SHP77 treated with DMSO at 0.1 percent for 48 hours (cell line): ENCODE measurements at regions not wholly inside any gene's neighbourhood (a gene's known extent, or its start where the extent isn't known, plus 50 kb on each side); places are given as distances from the start of the nearest gene placed in this dataset.
"Not testable (repeated sequence)": the region's sequence is repeated elsewhere in the genome, so short reads cannot be mapped to it uniquely, and the experiment has no call there.

ENCODE experiments used
- DNase-seq: peaks from one replicate; lab custom pipeline; 2025; lab: John Stamatoyannopoulos, UW

DNA sequence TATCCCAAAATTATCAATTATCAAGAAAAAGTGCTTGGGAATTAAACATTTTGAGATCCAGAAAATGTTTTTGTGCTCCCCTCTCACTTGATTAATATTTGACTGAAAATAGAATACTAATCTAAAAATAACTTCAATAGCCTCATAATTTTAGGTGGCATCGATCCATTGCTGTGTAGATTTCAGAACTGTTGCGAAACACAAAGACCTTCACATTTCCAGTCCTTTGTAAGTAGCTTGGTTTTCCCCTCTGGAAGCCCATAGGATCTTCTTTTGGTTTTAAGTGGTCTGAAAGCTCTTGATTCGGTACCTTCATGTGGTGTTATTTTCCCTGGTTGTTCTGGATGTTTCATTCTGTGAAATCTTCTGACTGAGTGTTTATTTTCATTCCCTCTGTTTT is 176.5 kb downstream of the NUFIP1 start:
- DNase-seq = no peak

DNA sequence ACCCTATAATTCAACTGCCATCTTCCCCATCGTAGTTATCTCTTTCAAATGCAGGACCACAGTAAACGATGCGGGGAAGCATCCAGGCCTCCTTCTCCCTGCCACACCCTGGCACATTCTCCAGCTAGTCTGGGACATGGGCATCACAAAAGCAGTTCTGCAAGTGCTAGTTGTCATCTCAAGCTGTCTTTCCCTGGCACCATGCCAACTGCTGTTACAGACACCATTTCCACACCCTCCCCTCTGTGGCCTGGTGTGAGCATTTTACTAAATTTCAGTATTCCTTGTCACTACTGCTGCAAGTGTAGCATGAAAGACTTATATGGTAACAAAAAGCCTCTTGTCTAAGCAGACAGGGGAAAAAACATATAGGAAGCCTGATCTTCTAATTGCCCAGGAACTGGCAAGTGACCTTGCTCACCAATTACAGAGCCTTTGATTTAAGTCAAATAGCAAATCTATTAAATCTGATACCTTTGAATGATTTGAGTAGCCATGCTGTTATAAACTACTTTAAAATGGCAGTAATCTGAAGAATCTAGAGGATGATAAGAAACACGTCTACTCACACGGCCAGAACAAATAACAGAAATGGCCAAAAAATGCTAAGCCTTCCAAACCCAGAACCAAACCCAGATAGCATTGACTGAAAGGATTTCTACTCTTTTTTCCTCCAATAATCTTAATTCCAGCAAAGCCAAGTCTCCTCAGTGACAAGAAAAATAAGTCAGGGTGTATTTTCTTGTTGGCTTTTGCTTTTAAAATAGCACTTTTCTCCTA is 179.0 kb downstream of the NUFIP1 start:
- DNase-seq = no peak

DNA sequence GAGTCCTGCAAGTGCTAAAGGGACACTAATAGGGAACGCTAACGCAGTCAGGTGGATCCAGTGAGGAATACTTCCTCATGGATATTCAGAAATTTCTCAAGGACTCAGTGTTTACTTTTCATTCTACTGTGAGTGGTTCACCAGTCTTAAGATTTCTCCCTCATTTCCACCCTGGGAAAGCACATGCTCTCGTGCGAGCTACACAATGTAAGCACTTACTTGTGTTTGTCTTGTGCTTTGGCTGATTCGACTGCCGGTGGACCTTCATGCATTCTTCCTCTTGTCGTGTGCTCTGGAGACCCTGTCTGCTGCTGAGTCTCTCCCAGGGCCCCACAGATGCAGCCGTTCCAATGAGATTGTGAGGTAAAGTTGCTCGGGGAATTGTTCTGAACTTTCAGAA is 180.1 kb downstream of the NUFIP1 start:
- no peak for DNase-seq

DNA sequence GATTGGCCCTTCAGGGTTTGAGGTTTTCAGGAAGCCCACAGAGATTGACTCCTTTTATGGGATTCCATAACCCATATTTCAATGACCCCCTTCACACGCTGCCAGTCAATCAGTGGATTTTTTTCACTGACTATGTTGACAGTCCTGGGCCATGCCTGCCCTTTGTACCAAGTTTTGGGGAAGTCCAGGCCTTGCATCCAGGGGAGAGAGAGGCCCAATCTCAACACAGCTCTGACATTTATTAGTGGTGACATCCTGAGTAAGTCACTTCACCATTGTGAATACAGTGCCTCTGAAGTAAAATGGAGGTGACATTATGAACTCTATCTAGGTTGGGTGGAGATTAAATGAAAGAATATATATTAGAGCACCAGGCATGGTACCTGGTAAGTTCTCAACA is 181.1 kb downstream of the NUFIP1 start:
- DNase-seq = no peak

DNA sequence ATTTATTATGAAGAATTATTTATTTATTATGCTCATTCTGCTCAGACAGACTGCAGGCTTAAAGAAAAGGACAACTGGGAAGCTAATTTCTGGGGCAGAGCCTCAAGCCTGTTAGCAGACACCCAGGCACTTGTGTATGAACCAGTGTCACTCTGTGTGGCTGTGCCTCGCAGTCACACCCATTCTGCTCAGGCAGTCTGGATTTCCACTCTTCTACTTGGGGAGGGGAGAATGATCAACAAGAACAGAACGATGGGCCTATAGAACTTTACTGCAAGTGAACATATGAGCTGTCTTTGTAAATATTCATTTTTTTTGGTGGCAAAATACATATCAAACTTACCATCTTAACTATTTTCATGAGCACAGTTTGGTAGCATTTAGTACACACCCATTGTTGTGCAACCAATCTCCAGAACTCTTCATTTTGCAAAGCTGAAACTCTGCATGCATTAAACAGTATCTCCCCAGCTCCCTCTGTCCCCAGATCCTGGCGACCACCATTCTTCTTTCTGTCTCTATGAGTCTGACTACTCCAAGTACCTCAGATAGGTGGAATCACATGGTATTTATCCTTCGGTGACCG is 181.7 kb downstream of the NUFIP1 start:
- DNase-seq = no peak

DNA sequence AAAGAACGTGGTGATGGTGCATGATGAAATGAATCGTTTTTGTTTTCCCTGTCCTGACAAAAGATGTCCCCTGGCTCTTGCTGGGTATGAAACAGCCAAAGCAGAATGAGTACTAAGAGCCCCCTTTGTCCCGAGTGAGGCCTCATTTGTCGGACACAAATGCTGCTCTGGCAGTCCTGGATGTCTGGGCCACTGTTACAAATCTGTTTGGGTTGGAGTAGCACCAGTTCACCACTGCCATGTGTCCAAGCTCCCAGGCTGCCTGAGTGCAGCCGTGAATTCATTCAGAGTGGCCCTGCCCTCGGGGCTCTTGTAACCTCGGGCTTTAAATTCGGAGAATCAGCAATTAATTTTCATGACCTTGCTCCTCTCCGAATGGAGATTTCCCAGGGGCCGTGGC is 182.4 kb downstream of the NUFIP1 start:
- DNase-seq = no peak

DNA sequence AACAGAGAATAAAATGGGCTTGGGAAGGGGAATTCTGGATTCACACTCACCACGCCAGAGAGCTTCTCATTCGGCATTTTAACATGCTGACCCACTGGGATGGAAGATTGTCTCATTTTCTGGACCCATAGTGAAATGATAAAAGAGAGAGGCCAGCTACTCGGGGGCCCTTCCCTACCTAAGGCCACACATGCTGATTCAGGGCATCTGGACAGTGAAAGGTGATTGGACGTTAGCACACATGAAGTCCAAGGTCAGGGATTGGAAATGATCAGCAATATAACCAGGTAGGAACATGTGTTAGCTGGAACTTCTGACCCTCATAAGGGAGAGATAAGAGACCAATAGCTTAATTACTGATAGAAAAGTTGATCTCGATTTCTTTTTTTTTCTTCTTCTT is 183.7 kb downstream of the NUFIP1 start:
- DNase-seq = no peak

- no peak for DNase-seq
These were observed 185.9 kb downstream of the NUFIP1 start for GRCh38 chr13:44803390-44803789.

GRCh38 chr13:44802491-44802890 is 186.8 kb downstream of the NUFIP1 start:
- DNase-seq = no peak

DNA sequence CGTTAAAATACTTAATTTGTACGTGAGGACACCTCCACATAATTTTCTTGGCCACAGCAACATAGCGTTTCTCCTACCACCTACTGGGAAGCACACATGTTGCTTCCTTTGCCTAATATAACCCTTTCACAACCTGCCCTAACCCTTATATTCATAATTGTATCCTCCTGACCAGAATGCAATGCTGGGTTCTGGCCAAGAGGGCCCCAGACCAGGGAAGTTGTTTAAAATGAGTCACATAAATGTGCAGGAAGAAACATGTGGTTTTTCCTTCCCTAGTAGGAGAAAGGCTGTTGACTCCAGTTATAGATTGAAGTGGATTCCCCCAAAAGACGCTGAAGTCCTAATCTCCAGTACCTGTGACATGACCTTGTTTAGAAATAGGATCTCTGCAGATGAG is 187.3 kb downstream of the NUFIP1 start:
- DNase-seq = no peak

DNA sequence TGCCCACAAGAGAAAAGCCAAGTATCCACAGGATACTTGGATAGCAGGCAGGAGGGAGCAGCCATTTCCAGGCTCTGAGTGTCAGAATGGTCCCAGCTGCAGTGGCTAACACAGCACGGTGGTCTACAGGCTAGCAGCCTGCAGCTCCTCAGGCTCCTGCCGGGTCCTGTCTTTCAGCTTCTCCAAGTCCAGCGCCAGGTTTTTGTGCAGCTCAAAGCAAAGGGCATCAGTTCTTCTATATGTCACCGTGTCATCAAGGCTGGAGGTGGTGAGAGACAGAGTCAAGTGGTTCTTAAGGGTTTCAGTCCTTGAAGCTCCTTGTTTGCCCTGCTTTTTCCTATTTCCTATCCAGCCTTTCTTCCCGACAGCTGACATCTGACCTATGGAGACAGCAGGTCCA is 188.6 kb downstream of the NUFIP1 start:
- DNase-seq = no peak

DNA sequence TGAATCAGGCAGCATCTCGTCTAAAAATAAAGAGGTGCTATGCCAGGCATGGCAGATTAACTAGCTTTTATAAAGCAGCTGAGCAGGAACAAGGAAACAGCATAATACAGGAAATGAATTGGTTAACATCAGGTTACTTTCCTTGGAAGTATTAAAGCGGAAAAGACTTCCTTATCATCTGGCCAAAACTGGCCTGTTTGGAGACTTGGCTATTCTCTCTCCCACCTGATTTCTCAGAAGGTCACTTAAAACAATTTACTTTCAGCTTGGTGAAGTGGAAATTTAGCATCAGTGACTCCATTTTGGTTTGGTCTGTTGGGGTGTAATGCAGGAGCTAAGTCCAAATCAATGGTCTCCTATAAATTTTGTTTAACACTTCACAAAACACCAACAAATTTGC is 191.6 kb downstream of the NUFIP1 start:
- DNase-seq = no peak

GRCh38 chr13:44796597-44797490 is 192.4 kb downstream of the NUFIP1 start:
- DNase-seq = no peak

GRCh38 chr13:44796039-44796438 is 193.2 kb downstream of the NUFIP1 start:
- not testable (repeated sequence) for DNase-seq

GRCh38 chr13:44795176-44795575 is 194.1 kb downstream of the NUFIP1 start:
- DNase-seq = no peak

DNA sequence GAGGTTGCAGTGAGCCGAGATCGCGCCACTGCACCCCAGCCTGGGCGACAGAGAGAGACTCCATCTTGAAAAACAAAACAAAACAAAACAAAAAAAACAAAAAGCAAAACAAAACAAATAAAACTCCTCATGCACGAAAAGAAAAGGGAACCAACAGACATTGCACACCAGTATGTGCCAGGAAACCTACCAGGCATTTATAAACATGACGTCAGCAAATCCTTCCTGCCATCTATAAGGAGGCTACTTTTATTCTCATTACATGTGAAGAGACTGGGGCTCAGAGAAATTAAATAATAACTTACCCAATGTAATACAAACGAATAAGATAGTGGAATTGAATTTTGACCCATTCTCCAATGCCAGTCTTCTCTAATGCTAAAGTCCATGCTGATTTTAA is 197.2 kb downstream of the NUFIP1 start:
- DNase-seq = no peak

GRCh38 chr13:44790289-44790688 is 199.0 kb downstream of the NUFIP1 start:
- DNase-seq = no peak

- DNase-seq = no peak
These were observed 201.7 kb downstream of the NUFIP1 start for GRCh38 chr13:44787617-44788016.

DNA sequence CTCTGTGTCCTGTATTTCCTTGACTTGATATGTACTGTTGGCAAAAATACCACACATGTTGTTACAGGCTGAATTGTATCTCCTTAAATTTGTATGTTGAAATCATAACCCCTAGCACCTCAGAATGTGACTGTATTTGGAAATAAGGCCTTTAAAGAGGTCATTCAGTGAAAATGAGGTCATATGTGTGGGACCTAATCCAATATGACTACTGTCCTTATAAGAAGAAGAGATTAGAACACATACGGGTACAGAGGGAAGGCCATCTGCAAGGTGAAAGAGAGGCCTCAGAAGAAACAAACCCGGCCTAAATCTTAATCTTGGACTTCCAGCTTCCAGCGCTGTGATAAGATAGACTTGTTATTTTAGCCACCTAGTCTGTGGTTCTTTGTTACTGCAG is 202.5 kb downstream of the NUFIP1 start:
- no peak for DNase-seq

DNA sequence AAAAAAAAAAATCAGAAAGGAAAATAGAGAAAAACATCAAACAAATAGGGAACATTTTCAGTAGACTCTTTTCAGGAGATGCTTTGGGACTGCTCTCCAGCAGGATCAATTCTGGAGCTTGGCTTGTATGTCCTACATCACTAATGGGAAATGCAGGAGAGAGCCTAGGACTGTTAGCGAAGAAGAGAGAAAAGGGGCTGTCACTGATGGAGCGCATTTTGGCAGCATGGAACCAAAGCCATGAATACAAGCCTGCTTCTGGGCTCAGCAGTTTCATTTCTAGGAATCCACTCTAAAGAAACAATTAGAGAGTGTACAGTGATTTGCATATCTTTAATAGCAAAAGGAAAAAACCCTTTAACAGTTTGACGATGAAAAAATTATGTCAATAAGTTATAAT is 203.9 kb downstream of the NUFIP1 start:
- no peak for DNase-seq

GRCh38 chr13:44784708-44785080 is 204.6 kb downstream of the NUFIP1 start:
- DNase-seq = no peak

DNA sequence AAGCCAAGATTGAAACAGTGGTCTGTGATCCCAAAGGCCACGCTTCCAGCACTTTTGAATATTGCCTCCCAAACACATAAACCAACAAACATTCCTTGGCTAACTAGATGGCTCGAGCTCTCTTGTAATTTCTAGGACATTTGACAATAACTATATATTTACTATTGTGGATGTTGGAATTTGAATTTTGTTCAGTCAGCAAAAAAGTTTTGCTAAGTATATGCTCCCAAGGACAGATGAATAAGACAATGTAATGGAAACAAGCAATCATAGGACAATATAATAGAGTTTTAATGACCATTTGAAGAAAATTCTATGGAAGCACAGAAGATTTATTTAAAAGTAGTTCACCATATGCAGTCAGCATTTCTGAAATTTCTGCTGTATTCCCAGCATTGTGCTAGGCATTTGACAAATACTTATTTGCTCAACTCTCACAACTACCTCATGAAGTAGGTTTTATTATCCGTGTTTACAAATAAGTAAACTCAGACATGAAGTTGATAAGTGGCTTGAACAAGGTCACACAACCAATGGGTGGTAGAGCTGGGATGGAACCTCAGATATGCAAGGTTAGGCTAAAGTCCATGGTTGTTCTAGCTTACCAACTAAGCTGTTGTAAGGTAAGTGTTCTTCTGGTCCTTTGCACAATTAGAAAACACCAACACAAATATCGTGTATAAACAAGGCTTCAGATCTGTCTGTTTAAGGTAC is 205.1 kb downstream of the NUFIP1 start:
- no peak for DNase-seq
